Fibroblast of skin of scalp (primary cell): ENCODE measurements at regions not wholly inside any gene's neighbourhood (a gene's known extent, or its start where the extent isn't known, plus 50 kb on each side); places are given as distances from the start of the nearest gene placed in this dataset.

ENCODE experiments used
- DNase-seq: peaks from one replicate; pipeline ENCODE4 v3.0.0-alpha.2; 2013

DNA sequence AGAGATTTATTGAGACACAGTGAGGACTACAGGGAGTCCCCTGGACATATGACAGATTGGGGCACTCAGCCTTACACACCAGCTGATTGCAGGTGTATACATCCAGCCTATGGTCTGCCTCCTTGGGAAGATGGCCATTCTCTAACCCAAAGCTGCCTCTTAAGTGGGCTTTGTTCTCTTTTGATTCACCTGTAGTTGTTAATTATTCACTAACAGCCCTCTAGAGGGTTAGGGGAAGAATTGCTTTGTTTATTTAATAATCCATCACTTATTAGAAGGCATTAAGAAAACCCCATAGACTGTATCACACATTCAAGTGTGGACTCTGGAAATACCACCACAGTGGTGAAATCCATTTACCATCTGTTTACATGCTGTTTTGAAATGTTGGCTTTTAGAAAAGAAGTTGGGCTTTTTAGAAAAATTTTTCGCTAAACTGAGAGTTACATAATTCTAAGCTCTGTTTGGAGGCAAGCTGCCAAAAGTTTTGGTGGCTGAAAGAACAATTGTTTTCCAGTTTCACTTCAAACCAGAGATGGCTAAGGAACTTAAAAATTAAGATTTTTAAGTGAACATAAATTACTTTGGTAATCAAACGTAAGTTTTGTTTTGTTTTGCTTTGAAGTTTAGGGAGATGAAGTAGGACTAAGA lies 379.1 kb downstream of the ADRA2A start:
- no peak for DNase-seq

DNA sequence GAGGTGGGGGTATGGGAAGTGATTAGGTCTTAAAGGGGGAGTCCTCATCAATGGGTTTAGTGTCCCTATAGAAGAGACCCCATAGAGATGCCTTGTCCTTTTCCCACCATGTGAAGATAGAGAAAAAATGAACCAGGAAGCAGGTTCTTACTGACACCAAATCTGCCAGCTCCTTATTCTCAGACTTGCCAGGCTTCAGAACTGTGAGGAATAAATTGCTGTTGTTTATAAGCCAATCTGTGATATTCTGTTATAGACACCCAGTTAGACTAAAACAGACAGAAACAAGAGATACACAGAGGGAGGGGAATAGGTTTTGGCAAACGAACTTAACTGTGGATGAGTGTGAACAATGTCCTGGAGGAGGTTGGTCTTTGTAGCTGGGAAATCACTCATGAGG lies 381.4 kb downstream of the ADRA2A start:
- no peak for DNase-seq

DNA sequence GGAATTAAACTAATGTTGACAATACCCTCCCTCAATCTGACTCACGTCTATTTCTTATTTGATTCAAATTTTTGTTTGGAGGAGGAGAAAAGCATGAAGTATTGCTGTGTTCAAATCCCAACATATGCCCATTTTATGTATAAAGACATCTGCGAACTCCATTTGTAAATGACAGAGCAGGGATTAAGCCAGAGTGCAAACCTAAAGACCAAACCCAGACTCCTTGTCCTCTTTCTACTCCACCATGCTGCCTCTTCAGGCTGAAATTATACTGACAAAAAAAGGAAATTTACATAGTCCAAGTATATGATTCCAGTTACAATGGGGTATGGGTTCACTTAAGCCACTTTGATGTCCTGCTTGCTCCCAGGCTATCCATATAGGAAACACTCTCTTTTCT lies 383.1 kb downstream of the ADRA2A start:
- no peak for DNase-seq

DNA sequence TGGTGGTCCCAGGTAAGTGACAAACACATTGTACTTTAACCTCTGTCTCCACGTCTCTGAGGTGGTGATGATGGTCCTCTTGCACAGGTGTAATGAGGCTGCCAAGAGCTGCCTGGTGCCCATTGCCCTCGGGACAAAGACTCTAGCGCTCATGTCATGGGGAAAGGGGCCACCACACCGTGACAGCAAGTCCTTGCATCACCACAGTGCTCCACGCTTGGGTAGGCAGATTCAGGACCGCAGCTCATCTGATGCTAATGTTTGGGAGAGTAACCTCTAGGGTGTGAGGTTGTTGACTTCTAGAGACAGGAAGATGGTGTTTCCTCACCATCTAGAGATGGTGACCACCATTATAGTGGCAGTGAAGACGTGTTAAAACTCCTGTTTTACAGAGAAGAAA lies 395.6 kb downstream of the ADRA2A start:
- no peak for DNase-seq

DNA sequence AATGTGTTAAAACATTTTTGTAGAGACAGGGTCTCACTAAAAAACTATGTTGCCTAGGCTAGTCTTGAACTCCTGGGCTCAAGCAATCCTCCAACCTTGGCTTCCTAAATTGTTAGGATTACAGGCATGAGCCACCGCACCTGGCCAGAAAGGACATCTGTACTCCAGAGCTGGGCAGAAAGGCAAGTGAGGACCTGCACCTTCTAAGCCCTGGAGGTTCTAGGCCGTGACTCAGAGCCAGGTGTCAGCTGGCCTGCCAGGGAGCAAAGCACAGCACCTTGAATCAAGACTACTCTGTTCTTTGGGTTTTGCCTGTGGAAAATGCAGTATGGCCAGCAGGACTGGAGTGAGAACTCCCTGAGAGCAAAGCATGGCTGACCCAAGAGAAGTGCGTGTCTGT lies 396.5 kb downstream of the ADRA2A start:
- DNase-seq, result no peak

DNA sequence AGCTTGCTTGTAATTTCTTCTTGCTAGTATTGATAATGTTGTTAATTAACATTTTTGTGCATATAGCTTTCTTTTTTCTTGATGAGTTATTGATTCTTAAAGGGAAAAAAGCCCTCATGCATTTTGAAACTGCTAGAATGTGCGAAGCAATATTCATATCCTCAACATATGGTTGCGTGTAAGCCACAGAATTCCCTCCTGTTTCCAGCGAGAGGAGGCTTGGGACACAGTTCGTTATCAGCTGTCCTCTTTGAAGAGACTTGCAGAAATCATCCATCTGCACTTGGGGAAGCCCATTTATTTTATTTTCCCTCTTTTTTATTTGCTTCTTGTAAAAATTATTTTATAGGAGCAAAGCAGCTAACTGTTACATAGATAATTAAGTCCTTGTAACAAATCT lies 398.0 kb downstream of the ADRA2A start:
- no peak for DNase-seq

DNA sequence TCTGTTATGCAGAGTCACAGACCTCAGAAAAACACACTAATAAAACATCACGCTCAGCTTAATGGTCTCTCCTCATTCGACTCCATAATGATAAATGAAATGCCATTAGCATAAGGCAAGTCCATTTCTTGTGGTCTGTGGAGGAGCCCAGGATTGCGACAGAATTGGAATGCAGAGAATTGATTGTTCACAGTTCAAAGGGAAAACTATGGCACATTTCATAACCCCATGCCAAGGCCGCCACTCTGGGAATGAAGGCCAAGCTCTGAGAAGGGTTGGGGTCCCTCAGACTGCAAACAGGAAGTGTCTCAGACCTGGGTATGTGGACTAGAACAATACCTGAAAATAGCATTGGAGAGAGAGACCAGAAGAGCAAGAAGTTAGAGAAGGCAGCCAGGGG lies 398.9 kb downstream of the ADRA2A start:
- DNase-seq, result peak; percentile 27

DNA sequence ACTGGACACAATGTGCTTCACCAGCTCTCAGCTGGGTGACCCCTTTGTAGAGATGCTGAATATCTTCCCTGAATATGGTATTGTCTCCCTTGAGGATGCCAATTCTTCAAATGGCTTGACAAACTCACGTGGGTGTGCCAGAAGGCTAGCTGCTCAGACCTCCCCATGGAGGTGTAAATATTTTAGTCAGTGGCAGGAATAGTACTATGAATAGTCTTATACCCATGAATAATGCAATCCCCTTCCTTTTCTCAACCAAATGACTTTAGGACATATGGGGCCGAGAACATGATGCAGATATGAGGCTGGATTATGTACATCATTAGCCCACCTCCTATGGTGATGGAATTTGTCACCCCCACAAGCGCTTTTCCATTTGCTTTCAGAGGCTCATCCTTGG lies 401.8 kb downstream of the ADRA2A start:
- DNase-seq, result no peak

DNA sequence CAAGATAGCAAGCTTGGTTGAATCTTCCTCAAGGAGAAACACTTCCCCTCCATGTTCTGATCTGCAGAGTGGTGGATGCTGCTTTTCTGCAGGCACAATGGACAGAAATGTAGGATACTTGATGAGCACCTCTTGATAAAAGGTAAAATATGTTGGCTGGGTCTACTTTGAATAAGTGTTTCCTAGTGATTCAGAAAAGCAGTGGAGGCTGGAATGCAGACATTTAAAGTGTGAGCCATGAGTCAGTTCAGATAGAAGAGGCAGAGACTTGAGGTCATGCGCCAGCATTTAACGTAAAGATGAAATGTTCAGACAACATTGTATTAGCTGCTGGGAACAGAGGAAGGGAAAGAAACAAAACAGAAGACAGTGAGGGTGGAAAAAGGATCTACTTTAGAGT lies 403.1 kb downstream of the ADRA2A start:
- peak; percentile 15 for DNase-seq

DNA sequence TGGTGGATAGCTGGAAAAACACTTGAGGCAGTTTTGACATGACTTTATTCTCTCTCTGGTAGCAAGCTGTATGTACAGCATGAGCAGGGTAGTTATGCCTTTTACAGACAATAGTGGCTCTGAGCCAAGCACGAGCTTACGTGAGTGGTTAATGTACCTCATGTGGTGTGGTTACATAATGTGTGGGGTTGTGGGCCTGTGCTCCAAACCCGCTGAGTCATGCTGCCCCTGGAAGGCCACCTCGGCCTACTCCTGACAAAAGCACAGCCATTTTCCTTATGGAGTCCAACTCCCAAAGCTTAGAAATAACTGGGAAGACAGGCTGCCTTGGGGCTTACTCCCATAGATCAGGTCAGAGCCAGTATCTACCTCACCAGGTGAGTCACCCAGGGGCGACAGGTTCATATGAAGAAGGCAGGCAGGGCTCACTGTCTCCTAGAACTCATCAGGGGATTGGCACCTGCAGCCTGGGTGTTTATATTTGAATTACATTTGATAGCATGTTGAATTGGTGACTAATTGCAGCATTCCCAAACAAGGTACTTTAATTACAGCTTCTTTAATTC lies 404.5 kb downstream of the ADRA2A start:
- DNase-seq, result no peak

DNA sequence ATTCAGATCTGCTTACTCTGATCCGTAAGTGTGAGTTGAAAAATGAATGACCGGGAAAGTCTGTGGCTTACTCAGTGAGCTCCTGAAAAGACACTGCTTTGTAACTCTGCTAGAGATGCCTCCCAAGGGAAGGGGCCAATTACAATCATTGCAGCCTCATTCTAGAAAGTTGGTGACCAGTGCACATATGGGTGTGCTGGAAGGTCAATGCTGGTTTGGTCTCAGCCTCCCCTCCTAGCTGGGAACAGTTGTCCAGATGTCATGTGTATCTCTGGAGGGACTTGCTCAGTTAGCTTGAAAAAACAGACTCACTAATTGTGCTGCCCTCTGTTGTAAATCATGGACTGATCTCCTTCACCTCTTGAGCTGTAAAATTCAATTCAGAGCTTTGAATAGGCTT lies 405.0 kb downstream of the ADRA2A start:
- no peak for DNase-seq

DNA sequence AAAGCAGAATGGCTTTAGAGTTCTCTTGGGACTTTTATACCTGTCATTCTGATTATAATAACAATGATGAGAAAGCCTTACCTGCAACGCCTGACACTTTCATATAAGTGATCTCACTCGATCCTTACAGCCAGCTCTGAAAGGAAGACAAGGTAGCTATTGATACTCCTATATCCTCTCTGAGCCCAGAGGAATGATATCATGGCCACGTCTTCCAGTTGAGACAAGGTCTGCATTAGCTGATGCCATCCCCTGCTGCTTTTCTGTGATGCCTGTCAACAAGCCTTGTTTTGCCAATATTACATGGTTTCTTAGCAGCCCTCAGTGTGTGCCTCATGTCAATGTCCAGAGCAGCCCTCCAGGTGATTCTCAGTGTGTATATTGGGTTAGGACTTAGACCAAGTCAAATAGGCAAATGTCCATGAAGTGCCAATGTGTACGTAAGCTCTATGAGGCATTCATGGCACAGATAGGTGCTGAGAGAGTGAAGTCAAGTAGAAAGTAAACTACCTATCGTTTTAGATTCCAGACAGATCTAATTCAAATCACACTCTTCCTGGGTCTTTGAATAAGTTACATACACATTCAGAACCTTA lies 405.9 kb downstream of the ADRA2A start:
- no peak for DNase-seq

DNA sequence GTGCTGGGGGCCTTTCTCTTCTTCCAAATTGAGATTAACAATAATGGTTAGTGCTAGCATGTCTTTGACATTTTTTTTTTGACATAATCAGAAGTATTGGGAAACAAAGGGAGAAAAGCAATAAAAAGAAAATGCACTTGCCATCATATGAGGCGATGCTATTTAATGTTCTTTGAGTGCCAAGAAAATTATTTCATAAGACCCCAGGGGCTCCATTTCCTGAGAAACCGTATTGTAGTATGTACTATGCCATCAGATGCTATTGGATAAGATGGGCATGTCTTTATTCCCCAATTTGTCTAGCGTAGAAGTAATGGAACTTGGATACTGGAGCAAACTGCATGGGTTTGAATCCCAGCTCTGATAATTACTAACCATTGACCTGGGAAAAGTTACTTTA lies 408.9 kb downstream of the ADRA2A start:
- DNase-seq, result no peak

DNA sequence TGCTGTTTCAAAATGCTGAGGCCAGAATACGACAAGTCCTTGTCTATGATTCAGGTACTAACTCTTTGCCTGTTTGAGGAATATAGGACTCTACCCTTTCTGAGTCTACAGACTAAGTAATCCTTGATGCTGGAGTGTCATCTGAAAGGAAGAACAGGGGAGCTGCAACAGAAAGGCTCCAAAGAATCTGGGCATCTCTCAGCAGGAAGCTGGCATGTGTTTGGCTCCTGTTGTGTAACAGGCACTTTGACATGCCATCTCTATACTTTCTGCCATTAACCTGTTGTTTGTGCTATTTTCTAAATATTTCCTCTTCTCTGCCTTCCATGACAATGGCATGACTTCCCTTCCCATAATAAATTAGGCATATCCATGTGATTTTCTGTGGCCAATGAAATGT lies 409.5 kb downstream of the ADRA2A start:
- no peak for DNase-seq

DNA sequence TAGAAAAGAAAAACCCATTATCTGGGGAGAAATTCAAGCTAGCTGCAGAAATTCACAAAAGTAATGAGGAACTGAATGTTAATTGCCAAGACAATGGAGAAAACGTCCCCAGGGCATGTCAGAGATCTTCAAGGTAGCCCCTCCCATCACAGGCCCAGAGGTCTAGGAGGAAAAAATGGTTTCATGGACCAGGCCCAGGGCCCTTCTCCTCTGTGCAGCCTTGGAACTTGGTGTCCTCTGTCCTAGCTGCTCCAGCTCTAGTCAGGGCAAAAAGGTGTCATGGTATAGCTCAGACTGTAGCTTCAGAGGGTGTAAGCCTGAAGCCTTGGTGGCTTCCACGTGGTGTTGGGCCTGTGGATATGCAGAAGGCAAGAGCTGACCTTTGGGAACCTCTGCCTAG lies 411.8 kb downstream of the ADRA2A start:
- no peak for DNase-seq

DNA sequence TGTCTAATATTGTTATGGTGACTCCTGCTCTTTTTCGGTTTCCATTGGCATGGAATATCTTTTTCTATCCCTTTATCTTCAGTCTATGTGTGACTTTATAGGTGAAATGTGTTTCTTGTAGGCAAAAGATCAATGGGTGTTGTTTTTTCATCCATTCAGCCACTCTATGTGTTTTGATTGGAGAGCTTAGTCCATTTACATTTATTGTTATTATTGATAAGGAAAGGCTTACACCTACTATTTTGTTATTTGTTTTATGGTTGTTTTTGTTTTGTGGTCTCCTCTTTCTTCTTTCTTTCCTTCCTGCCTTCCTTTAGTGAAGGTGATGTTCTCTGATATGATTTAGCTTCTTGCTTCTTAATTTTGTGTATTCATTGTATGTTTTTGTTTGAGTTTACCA lies 414.3 kb downstream of the ADRA2A start:
- DNase-seq, result no peak

DNA sequence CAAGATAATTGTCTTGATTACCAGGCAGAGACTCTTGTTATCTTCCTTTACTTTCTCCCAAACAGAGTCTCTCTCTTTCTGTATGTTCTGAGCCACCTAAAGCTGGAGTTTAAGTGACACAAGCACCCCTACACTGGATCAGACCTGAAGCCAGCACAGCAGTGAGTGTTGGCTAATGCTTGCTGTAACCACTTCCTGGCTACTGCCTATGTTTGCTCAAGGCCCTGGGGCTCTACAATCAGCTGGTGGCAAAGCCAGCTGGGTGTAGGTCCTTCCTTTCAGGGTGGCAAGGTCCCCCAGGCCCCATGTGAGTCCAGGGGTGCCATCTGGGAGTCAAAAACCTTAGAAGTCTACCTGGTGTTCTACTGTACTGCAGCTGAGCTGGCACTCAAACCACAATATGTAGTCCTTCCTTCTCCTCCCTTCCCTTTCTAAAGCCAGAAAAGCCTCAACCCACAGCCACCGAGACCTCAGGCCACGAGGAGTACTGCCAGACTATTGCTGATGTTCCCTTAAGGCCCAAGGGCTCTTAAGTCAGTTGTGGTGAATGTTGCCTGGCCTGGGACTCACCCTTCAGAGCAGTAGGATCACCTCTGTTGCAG lies 416.3 kb downstream of the ADRA2A start:
- DNase-seq, result no peak

DNA sequence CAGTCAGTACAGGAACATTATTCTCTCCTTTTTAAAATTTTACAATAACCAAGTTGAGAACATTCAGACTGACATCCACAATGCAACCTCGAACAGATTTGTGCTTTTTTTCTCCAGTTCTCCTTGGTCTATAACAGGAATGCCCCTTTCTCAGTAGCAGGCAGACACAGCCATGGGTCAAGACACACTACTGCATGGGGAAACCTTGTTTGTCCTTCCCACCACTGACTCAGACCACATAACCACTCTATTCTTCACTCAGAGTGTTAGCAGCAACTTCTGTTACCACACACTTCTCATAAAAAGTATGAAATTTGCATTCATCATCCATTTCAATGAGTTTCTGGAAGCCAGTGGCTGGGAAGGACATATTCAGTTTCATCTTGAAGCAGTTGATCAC lies 421.7 kb downstream of the ADRA2A start:
- no peak for DNase-seq

DNA sequence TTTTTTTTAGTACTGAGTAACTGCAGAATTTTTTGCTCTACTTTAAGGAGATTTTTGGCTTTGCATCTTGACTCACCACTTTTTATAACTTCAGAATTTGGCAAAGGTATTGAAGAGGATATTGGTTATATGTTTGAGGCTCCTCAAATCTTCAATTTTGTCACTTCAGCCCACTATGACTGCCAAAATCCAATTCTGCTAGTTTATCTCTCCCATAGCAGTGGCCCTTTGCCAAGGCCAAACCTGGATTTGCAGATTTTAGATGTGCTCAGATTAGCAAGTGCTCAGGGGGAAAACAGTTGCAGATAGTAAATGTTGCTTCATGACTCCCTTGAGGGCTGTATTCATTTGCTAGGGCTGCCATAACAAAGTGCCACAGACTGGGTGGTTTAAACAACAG lies 427.5 kb downstream of the ADRA2A start:
- DNase-seq, result no peak

DNA sequence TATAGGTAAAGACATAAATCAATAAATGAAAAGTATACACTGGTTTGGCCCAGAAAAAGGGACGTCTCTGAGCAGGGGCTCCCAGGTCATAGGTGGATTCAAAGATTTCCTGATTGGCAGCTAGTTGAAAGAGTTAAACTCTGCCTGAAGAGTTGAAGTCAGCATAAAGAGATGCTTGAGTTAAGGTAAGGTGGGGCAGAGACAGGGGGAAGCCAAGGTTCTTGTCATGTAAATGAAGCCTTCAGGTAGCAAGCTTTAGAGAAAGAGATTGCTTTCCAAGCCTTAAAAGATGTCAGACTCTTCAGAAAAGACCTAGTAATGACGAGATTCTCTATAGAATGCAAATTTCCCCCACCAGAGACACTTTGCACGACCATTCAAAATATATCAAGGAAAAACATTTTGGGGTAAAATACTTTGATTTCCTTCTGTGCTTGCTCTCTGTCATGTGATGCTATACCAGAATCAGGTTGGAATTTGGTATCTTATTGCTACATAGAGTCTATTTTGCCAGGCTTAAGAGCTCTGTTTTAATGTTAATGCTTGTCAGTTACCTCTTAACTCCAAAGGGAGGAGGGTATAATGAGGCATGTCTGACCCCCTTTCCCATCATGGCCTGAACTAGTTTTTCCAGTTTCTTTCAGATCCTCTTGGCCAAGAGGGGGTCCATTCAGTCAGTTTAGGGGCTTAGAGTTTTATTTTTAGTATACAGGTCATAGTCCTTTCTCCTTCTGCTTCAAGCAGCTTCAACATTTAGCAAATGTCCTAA lies 429.6 kb downstream of the ADRA2A start:
- no peak for DNase-seq

DNA sequence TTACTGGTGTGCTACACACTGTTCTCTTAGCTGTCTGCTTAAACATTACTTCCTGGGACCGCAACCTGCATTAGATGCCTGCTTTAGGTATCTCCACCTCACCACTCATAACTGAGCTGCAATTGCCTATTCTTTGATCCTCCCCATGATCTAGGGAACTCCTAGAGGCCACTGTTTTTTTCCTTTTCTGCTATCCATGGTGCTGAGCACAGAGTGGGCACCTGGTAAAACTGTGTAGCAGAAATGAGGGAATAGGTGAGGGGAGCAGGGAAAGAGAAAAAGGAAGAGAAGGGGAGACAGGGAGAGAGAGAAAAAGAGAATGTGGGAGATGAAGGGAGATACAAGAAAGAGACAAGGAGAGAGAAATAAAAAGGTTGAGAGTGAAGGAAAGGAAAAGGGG lies 434.9 kb downstream of the ADRA2A start:
- DNase-seq, result no peak

DNA sequence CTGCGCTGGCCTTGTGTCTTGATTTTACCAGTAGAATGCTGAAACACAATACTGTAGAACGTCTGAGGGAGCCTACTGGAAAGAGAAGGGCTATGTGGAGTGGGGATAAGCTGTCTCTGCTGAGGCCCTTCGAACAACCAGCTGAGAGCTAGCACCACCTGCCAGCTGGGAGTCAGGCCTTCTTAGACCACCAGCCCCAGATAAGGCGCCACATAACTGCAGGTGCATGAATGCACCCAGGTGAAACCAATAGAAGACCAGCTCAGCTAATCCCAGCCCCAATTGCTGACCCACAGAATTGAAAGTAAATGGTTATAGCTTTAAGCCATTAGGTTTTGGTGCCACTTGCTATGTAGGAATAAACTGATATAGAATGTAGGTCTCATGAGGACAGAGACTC lies 438.4 kb downstream of the ADRA2A start:
- no peak for DNase-seq

DNA sequence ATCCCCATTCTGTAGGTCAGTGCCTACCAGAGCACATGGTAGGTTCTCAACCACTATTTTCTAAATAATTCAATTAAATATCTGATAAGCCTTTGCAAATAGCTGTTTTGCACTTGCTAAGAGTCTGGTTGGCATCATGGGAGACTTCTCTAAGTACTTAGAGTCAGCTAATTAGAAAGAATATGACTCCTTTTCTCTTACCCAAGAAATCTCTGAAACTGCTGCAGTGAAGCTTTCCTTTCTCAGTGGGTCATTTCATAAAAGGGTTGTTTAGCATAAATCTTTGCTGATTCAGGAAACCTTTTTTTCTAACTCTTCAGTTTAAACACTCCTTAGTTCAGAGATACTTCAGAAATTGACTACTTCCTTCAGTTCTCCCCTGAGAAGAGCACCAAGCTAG lies 438.9 kb downstream of the ADRA2A start:
- DNase-seq, result no peak

DNA sequence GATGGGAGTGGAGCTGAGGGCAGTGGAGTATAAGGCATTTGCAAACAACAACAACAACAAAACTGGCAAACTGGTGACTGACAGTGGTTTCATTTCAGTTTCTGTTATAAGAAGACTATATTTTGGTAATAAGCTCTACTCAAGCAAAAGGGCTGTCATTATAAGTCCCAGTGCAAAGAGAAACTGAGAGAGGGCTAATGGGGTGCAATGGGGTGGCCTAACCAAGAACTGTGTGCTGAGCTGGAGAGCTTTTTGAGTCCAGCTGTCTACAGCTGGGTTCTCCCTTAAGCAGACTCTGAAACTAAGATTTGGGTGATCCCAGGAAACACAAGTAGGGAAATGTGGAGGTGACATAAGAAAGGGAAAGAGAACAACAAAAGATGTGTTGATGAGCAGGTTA lies 439.3 kb downstream of the ADRA2A start:
- no peak for DNase-seq
